HG02943 (cell line): ENCODE measurements at regions not wholly inside any gene's neighbourhood (a gene's known extent, or its start where the extent isn't known, plus 50 kb on each side); places are given as distances from the start of the nearest gene placed in this dataset.

Experiments
- ATAC-seq: cut with Tn5 transposase; IDR thresholded peaks from one replicate; pipeline ENCODE4 v1.9.1; 2021; ENCODE audit warnings: mild to moderate bottlenecking, low read depth, moderate library complexity; ENCODE audit not compliant: unreplicated experiment

DNA sequence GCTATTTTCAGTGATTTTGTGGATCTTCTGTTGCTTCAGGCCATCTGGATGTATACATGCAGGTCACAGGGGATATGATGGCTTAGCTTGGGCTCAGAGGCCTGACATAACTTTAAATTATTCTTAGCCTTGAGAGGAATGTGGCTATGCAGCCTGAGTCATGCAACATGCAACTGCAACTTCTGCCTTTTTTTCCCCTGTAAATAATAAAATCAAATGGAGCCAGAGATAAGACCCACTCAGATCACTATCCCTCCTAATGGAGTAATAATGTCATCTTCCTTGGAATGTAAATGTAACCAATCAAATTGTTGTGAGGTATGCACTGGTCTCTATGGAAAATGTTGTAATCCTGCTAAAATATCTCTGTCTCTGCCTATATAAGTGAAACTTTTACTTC lies 54.9 kb downstream of the MAGEB17 start:
- ATAC-seq, result no peak

DNA sequence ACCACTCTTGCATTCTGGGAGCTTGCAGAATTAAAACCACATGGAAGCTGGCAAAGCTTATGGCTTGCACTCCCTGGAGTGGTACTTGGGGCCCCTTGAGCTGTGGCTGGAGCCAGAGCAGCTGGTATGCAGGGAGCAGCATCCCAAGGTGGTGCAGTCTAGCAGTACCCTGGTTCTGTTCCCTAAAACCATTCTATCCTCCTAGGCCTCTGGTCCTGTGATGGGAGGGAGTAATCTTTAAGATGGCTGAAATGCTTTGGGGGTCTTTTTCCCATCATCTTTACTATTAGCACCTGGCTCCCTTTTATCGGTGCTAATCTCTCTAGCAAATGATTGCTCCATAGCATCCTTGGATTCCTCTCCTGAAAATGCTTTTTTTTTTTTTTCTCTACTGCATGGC lies 56.1 kb downstream of the MAGEB17 start:
- no peak for ATAC-seq

DNA sequence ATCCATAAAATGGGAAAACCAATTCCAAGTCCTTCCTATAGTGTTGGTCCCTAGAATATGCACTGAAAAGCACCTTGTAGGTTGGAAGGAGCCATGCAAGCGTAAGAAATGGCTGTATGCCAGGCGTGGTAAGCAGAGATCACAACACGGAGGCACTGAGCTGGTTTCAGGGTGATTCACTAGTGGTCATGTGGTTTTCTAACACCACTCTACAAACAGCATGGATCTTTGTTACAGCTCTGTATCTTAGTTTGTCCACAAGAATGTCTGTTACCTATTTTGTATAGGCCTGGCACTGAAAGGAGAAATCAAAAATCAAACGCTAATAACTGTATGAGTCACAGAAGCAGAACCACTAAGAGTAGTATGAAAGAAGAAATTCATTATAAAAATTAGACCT lies 71.9 kb downstream of the MAGEB17 start:
- ATAC-seq, result no peak

DNA sequence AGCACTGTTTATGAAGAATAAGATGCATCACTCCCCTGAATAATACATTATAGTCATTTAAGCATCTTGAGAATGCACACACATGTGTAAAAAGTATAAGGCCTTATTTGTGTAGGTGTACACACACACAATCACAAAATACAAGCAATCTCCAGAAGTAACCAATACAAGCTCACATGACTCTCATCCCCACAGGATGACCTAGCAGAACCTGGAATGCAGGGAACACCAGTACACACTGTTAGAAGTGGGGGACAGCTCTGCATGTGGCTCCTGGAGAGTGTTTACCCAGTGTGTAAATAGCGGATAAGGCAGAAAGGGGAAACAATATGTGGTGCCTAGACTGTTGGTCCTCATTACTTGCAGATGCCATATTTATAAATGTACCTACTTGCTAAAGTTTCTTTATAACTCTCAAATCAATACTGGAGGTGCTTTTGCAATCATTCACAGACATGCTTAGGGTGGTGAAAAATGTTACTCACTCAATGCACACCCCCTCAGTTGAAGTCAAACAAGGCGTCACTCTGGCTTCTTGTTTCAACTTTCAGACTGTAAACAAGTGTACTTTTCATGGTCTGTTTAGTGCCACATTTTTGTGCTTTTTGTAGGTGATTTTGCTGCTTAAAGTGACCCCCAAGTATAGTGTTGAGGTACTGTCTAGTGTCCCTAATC lies 73.1 kb downstream of the MAGEB17 start:
- ATAC-seq, result no peak

DNA sequence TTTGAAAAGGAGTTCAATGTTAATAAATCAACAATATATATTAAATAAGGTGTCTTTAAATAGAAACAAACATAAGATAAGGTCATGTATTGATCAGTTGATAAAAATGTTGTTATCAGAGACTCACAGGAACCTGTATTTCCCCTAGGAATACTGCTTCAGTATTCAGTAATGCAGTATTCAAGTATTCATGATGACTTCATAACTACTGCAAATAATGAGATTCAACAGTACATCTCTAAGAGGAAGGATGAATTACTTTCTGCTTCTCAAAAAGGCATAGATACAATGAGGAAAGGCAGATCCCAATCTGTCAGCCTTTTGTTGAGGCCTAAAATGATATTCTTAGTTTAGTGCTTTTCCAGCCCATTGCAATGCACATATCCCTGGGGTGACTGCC lies 73.7 kb downstream of the MAGEB17 start:
- ATAC-seq, result no peak

DNA sequence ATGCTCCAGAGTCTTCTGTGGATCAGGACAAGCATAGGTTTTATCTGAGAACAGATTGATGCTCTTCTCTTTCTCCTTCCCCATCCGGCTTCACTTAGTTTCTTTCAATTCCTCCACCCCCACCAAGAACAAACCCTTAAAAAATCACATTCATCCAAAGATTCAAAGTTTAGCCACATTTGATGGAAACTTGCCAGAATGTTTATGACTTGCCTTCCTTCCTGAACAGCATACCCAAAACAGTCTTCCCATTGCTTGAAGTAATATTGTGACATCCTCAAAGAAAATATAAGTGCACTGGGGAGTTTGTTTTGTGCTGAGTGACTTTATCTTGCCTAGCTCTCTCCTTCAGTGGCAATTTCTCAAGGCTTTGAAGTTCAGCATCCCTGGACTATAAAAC lies 83.0 kb downstream of the MAGEB17 start:
- ATAC-seq, result no peak

DNA sequence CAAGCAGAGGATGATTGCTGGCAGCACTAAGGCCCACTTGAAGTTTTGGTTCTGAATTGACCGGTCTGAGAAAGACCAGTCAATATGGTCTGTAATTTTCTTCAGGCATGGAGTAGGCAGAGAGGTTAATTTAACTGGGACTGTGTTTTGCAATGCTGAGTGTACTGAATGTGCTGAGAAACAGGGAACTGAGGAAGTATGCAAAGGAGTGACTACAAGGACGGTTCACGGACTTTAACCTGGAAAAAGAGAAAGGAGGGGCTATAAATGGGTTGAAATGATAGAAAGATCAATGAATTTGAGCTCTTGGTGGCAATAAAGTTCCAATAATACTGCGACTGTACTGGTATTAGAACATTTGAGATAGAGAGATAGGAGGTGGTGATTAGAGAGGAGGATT lies 84.5 kb downstream of the MAGEB17 start:
- no peak for ATAC-seq

DNA sequence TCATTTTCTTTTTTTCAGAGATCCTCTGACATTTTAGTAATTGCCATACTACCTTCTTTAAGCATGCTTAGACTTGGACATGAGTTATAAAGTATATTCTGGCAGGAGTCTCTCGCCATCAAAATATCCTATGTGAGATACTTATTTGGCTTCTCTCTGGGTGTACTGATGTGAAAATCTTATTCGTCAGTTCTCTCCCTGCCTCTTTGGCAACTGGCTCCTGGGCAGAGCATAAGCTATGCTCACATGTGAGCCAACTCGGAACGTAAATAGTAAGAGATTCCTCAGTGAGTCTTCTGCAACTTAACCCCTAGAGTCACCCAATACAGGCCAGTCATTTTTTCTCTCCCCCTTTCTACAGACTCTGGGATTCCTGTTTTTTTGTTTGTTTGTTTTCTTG lies 91.6 kb downstream of the MAGEB17 start:
- ATAC-seq, result no peak

DNA sequence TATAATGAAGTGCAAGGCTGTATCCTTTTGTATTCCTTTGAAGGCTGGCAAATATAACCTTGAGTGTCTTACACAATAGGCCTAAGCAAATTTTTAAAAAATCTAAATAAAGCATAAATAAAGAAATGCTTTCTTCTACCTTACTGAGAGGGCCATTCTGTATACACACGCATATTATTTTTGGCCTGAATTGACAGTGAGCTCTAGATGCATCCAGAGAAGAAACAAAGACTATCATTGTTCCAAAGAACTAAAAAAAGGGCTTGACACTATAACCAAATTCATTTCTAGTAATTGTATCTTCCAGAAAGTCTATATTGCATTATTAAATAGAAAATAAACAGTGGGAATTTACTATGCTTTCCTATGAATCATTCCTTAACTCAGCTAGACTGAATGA lies 100.2 kb downstream of the MAGEB17 start:
- ATAC-seq, result no peak

DNA sequence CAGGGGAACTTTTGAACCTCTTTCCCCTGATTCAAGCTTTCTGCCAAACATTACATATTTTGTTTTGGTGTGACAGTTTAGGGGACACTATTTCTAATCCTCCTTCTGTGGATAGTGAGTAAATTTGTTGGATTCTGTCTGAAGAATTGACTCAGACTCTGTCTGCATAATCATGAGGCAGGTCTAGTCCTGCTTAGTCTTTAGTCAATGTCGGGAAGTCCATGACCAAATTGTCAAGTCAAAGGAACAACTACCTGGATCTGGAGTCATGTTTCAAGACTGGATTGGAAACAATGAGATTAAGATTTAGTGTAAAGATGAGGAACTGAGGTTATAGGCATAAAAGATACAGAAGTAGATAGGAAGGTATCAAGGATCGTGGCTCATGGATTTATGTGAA lies 100.9 kb downstream of the MAGEB17 start:
- ATAC-seq, result no peak

DNA sequence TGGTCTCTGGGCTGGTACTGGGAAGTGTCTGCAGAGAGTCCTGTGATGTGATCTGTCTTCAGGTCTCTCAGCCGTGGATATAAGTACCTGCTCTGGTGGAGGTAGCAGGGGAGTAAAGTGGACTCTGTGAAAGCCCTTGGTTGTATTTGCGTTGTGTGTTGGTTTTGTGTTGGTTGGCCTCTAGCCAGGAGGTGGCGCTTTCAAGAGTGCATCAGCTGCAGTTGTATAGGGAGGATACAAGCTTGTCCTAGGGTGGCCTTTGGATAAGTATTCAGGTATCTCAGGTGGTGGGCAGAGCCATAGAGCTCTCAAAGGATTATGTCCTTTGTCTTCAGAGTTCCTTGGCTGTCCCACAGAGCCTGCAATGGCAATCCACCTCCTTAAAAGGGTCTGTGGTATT lies 111.6 kb downstream of the MAGEB17 start:
- no peak for ATAC-seq

DNA sequence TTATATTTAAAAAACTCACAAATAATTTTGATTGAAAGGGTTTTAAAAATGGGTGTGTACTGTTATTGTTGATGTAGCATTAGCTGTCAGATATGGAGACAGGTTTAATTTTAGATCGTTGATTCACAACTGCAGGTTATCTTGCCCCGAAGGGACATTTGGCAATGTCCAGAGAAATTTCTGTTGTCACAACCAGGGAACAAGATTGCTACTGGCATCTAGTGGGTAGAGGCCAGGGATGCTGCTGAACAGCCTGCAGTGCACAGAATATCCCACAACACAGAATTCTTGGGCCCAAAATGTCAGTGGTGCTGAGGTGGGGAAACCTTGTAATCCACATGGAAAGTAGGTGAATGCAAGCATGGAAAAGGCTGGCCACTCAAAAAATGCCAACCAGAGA lies 114.9 kb downstream of the MAGEB17 start:
- no peak for ATAC-seq

DNA sequence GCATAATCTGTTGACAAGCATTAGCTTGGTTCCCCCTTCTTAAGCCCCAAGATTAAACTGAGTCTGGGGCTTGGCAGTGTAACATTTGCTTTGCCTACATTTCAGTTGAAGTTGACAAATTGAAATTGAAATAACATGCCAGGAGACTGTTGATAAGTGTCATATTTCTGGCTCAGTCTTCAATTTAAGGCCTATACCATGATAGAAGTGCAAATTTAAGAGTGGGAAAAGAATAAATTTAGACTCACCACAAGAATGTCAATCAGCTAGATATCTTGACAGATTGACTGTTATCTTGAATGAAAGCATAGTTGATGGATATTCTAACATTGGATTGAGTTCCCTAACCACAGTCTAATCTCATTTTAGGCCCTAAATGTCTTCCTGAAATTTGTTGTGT lies 117.6 kb downstream of the MAGEB17 start:
- no peak for ATAC-seq

DNA sequence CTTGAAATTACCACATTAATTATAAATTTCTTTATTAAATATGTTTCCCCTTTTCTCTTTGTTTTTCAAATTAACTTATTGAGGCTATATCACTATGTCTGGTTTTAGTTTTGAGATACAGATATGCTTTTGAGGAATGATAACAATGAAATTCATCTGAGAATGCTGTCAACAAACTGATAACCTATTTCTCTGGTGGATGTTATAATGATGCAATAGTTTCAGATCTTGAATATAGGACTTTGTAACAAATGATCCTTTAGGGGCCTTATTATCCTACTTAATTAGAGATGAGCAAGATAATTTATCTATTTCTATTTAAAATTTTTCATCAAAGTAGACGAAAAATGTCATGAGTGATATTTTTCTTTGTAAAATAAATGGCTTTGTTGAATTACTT lies 123.7 kb downstream of the MAGEB17 start:
- no peak for ATAC-seq

DNA sequence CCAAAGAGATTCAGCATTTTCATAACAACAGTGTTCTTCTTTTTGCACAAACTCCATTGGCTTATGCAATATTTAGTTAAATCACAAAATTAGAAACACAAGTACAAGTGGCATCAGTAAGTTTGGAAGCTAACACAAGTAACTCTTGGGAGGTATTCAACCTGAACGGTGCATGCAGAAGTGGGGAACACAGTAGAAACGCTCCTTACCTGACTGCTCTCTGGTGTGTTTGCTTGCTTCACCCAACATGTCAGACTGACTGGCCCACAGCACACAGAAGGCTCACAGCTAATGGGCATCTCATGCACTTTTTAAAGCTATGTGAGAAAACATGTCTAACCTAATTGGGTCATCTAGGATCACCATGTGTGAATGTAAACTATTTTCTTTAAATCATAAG lies 133.6 kb downstream of the MAGEB17 start:
- ATAC-seq, result no peak

DNA sequence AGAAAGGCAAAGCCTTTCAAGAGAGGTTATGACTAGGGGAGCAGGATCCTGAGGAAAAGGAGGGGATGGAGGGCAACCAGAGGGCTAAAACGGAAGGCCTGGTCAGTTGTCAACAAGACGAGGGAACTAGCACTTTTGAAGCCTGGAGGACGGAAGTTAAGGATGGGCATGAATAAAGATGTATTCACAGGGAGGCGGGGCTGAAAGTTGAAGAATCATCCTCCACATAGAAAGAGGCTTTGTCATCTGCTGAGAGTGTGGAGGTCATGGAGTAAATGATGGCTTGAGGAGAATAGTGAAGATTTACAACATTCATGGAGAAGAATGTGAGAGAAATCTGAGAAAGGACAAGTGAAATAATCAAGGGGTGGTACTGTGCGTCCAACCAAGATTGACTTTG lies 137.5 kb downstream of the MAGEB17 start:
- ATAC-seq, result no peak

DNA sequence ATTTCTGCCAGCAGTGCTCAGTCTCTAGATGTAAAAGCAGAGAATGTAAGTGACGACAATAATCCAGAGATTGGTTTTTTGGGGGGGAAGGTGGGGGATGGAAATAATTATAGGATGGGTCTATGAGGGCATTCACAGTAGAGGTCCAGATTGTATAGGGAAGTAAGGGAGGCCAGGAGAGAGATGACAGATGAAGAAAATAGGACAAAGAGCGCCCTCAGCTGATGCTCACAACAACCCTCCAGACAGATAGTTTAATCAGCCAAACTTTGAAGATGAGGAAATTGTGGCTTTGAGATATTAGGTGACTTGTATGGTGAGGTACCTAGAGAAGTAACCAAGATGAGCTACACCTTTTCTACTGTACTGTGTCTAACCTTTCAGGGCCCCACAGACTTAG lies 137.9 kb downstream of the MAGEB17 start:
- ATAC-seq, result no peak

DNA sequence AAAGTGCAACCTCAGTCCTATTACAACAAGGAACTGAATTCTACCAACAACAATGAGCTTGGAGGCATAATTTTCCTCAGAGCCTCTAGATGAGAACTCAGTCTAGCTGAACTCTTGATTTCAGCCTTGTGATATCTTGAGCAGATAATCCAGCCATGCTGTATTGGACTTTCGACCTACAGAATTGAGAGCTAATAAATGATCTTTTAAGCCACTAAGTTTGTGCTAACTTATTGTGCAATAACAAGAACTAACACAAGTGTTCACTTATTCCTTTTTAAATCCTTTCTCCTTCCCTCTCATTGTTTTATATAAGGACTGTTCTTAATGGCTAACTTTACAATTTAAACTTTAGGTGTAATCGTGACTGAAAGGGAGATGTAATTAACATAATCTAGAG lies 140.7 kb downstream of the MAGEB17 start:
- ATAC-seq, result no peak

DNA sequence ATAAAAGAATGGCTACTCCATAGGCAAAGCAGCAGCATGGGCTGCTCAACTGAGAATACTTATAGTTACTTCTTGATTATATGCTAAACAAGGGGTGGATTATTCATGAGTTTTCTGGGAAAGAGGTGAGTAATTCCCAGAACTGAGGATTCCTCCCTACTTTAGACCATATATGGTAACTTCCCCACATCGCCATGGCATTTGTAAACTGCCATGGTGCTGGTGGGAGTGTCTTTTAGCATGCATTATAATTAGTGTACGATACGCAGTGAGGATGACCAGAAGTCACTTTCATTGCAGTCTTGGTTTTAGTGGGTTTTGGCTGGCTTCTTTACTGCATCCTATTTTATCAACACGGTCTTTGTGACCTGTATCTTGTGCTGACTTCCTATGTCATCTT lies 141.5 kb downstream of the MAGEB17 start:
- no peak for ATAC-seq

DNA sequence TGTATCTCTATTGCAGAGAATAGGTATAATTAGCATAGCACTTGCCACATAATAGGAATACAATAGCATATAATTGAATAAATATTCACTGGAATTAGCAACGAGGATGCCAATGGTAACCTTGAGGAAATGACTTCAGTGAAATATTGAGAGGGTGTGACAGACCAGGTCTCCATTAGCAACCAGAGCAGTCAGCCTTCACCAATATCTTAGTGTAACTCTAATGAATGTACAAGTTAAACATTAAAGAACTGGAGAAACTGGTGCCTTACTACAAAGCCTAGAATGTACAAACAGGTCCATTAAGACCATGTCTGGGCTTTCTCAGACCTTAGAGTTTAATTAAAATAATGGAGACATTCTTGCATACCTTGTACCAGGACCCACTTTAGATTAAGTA lies 143.0 kb downstream of the MAGEB17 start:
- no peak for ATAC-seq

DNA sequence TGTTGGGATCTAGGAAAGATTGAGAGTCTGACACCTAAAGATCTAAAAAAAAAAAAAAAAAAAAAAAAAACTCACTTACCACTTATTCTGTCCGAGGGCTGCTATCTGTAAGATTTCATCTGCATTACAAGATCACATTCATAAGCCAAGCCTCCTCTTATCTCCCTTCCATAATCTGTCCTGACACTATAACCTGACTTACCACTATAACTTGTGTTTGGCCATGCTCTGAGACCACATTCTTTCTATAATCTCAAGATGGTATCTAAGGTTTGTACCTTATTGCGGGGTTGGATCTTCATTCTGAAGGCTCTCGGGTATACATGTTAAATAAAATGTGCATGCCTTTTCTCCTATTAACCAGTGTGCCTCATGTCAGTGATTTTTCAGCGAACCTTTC lies 144.4 kb downstream of the MAGEB17 start:
- no peak for ATAC-seq

DNA sequence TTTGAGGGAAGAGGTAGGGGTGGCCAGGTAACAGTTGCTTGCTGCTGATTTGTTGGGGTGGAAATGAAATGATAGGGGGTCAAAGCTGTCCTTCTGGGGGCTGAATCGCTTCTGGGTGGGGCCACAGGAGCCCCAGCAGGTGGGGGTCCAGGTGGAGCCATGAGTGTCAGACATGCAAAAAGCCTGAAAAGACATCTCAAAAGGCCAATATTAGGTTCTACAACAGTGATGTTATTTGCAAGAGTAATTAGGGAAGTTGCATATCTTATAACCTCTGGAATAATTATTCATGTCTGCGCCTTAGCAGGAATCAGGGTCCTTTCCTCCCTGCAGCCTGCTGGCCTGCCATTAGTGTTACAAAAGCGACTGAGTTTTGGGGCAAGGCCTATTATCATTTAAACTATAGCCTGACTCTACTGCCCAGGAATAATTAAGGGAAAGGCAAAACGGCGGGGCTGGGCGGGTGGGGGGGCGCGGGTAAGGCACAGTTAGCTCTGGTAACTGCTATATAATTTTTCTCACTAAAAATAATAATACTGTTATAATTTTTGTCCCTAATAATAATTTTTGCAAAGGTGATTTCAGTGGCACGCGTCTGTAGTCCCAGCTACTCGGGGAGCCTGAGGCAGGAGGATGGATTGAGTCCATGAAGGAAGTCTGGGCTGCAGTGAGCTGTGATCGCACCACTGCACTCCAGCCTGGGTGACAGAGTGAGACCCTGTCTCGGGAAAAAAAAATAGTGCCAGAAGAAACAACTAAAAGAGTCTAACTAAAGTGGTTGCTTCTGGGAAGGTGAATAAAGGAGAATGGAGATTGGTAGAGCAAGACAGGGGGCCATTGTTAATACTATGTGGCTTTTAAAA lies 145.7 kb downstream of the MAGEB17 start:
- ATAC-seq, result no peak
